GM19193 (cell line): ENCODE measurements at regions not wholly inside any gene's neighbourhood (a gene's known extent, or its start where the extent isn't known, plus 50 kb on each side); places are given as distances from the start of the nearest gene placed in this dataset.

ENCODE experiments used
- POLR2A ChIP-seq: IDR thresholded peaks from 4 replicates; pipeline ENCODE4 v1.6.1; 2011; ENCODE audit not compliant: insufficient read depth, insufficient read length; ENCODE audit errors: extremely low read depth

GRCh38 chr13:50509167-50509566, 334.3 kb downstream of the DLEU7 start:
- TF ChIP-seq POLR2A = no peak

DNA sequence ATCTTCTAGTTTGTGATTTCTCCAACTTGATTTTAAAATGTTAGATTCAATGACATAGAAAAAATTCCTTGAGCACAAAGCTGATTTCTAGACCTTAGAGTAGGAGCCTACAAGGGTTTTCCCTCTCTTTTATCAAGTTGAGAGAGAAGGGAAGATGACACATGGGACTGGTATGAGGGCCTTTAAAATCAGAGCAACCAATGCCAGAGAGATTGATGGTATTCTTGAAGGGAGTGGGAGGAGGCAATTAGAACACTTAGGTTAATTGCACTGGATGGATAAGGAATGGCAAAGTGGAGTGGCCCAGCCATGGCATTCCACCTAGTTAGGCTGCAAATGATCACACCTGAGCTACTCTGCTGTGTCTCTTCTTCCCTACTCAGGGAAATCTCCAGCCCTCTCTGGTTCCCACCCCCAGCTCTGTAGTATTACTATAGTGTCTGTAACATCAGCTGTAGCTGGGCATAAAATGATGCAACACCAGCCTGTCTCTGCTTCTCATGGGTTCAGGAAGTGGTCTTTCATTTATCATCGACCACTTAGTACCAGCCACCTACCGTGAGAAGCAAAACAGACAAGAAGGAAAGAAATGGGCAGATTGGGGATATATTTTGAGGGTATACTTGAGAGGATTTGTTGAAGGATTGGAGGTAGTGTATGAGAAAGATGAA, 333.6 kb downstream of the DLEU7 start:
- TF ChIP-seq POLR2A = no peak

GRCh38 chr13:50511877-50512341, 331.6 kb downstream of the DLEU7 start:
- no peak for TF ChIP-seq POLR2A

DNA sequence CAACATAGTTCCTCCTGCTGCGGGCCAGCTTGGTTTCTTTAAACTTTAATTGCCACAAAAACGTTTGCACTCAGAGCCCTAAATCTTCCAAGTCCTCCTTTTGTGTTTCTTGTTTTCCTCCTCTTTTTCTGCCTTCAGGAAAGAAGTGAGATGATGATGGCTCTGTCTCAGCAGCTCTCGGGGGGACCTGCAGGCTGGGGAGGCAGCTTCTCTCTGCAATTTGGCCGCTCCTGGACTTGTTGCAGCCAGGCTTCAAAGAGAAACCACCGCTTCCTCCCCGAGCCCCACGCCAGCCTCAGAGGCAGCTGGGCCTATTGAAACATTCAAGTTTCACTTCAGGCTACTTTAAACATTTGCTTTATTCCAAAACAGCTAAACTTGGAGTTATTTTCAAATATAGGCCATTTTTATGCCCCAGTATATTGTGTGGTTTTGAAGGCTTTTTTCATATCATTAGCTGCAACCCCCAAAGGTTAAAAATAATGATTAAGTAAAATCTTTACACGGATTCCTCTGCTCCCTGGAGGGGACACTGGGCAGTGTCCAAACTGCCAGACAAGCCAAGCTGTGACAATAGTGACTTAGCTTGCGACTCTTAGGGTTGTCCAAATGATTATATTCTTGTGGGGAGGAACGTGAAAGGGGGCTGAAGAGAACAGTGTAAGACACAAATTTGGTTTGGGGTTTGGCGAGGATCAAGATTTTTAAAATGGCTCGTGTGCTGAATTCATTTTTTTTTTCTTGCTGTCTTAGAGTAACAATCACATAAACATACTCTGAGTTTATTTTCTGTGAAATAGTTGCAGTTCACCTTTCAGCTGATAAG, 330.8 kb downstream of the DLEU7 start:
- TF ChIP-seq POLR2A = no peak

- no peak for TF ChIP-seq POLR2A
Observed at GRCh38 chr13:50513300-50513877, 330.1 kb downstream of the DLEU7 start.

DNA sequence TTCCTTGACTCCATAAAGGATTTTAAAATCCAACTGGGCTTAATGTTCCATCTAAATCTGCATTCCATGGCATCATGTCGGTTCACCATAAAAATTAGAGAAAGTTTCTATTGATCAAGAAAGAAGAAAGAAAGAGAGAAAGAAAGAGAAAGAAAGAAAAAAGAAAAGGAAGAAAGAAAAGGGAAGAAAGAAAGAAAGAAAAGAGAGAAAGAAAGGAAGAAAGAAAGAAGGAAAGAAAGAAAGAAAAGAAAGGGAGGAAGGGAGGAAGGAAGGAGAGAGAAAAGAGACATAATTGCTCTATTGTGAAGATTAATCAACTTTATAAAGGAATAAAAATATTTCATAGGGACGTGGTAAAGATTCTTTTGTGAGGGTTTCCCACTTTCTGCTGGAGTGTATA, 329.2 kb downstream of the DLEU7 start:
- no peak for TF ChIP-seq POLR2A

GRCh38 chr13:50518131-50518530, 325.4 kb downstream of the DLEU7 start:
- no peak for TF ChIP-seq POLR2A

GRCh38 chr13:50518781-50519201, 324.7 kb downstream of the DLEU7 start:
- TF ChIP-seq POLR2A = no peak

GRCh38 chr13:50519866-50520265, 323.6 kb downstream of the DLEU7 start:
- no peak for TF ChIP-seq POLR2A

GRCh38 chr13:50521006-50521830, 322.3 kb downstream of the DLEU7 start:
- no peak for TF ChIP-seq POLR2A

DNA sequence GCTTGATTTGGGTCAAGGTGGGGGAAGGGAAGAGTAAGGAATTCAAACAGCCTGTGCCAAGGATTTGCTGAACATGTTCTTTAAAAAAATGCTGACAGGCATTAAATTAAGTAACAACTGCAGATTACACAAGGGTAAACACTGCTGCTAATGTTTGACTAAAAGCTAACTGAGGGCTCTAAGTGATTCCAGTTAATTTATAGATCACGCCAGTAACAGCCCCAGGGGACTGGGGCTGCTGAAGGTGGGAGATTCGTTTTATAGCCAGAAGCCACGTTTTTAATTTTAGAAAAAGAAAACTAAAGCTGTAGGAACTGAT, 321.7 kb downstream of the DLEU7 start:
- TF ChIP-seq POLR2A = no peak

DNA sequence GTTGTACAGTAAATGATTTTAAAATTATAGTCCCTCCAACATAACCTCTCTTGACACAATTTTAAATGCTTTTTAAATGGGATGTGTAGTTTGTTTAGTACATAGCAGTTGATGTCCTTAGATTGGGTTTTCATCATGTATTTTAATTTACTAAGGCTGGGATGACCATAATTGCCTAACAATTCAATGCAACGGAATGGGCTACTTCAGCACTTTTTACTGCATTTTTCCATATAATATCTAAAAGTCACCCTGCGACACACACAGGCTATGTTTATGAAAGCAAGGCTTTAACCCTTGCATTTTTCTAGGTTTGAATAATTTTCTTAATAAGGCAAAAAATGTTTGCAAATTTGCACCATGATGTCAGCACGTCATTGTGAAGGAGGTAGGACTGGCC, 321.0 kb downstream of the DLEU7 start:
- no peak for TF ChIP-seq POLR2A

DNA sequence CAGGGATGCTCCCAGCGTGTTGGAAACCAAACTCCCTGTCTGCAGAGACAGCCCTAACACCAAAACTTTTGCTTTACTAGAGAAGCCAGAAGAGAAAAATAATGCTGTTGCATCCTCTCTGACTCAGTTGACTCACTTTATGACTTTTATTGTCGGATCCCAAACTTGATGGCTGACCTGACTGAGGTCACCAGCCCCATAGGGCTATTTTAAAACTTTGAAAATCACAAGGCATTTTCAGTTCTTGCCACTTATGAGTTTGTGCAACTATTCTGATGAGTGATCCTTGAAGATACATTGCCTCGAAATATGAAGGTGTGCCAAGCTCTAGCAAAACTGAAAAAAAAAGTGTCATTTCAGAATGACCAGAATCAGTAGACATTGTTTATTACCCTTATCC, 320.2 kb downstream of the DLEU7 start:
- no peak for TF ChIP-seq POLR2A

DNA sequence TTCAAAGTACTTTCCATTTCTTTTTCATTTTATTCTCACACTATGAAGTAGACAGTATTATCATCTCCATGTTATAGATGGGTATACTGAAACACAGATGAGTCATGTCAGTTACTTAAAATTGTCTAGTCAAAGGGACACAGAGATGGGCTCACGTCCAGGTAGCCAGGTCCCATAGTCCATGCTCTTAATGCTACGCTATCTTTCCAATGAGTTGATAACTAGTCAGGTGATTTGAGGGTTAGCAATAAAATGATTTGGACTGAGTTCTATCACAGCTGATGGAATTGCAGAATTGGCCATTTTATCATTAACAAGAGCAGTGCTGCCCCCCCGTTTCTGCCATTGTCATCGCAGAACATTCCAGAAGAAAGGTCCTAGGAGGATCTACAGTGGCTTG, 318.9 kb downstream of the DLEU7 start:
- TF ChIP-seq POLR2A = no peak

DNA sequence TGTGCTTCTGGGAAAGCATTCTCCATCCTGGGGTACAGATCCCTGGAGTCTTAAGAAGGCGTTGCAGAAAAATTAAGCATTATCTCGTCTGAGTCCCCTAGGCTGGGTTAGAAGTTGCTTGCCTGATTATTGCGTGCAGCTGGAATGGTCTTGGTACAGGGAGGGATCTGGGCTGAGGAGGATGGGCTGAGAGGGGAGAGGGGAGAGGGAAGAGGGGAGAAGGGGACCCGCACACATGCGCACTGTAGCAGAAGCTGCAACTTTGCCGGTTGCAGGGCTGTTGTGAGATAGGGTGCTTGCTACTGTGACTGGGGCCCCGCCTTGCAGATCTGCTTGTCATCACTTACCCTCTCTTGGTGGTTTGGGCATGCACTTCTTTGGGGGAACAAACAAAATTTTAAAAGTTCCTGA, 316.8 kb downstream of the DLEU7 start:
- TF ChIP-seq POLR2A = no peak

DNA sequence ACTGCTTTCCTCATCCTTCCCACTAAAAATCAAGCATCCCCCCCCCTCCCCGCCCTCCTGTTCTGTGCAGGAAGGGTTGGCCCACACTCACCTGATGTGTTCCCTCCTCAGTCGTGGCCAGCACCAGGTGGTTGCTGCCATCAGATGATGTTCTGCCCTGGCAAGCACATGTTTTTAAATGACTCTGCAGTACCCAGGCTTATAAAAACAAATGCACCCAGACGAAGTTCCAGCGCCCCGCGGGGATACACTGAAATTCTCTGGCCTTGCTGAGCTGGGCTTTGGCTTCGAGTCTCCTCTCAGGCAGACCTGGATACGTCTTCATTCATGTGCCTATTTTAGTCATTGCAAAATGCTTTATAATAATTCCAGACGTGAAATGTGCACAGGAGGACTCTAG, 316.3 kb downstream of the DLEU7 start:
- no peak for TF ChIP-seq POLR2A
